ENCODE measurements at regions not wholly inside any gene's neighbourhood (a gene's known extent, or its start where the extent isn't known, plus 50 kb on each side); places are given as distances from the start of the nearest gene placed in this dataset.
A peak's percentile ranks its signal among the peaks of the same experiment; 100 is the strongest.
"Not testable (repeated sequence)": the region's sequence is repeated elsewhere in the genome, so short reads cannot be mapped to it uniquely, and the experiment has no call there.

- FAIRE-seq, result no peak
These were observed 161.1 kb upstream of the TBL1XR1 start for GRCh38 chr3:177358091-177358976.

GRCh38 chr3:177358977-177359592 lies 161.8 kb upstream of the TBL1XR1 start:
- FAIRE-seq, result no peak

GRCh38 chr3:177359593-177360357 lies 162.5 kb upstream of the TBL1XR1 start:
- FAIRE-seq, result peak; percentile 15

- no peak for FAIRE-seq
These were observed 164.0 kb upstream of the TBL1XR1 start for GRCh38 chr3:177361081-177361938.

GRCh38 chr3:177362626-177363025 lies 165.3 kb upstream of the TBL1XR1 start:
- FAIRE-seq, result no peak

- FAIRE-seq, result no peak
These were observed 167.0 kb upstream of the TBL1XR1 start for GRCh38 chr3:177364236-177364635.

GRCh38 chr3:177365294-177365693 lies 168.0 kb upstream of the TBL1XR1 start:
- FAIRE-seq, result not testable (repeated sequence)

- no peak for FAIRE-seq
These were observed 170.5 kb upstream of the TBL1XR1 start for GRCh38 chr3:177367788-177368187.

GRCh38 chr3:177370246-177370822 lies 173.1 kb upstream of the TBL1XR1 start:
- FAIRE-seq, result no peak

- FAIRE-seq, result no peak
These were observed 173.9 kb upstream of the TBL1XR1 start for GRCh38 chr3:177371146-177371545.

GRCh38 chr3:177371888-177372287 lies 174.6 kb upstream of the TBL1XR1 start:
- FAIRE-seq, result no peak

GRCh38 chr3:177374323-177374722 lies 177.0 kb upstream of the TBL1XR1 start:
- no peak for FAIRE-seq

GRCh38 chr3:177375316-177375715 lies 178.0 kb upstream of the TBL1XR1 start:
- FAIRE-seq, result no peak

- no peak for FAIRE-seq
These were observed 179.9 kb upstream of the TBL1XR1 start for GRCh38 chr3:177377166-177377565.

GRCh38 chr3:177378168-177378567 lies 180.9 kb upstream of the TBL1XR1 start:
- no peak for FAIRE-seq

- no peak for FAIRE-seq
These were observed 181.8 kb upstream of the TBL1XR1 start for GRCh38 chr3:177379045-177379444.

- FAIRE-seq, result no peak
These were observed 183.8 kb upstream of the TBL1XR1 start for GRCh38 chr3:177381070-177381469.

- no peak for FAIRE-seq
These were observed 185.7 kb upstream of the TBL1XR1 start for GRCh38 chr3:177382944-177383343.

GRCh38 chr3:177385186-177385585 lies 187.9 kb upstream of the TBL1XR1 start:
- FAIRE-seq, result no peak

- FAIRE-seq, result no peak
These were observed 188.6 kb upstream of the TBL1XR1 start for GRCh38 chr3:177385831-177386301.

- FAIRE-seq, result no peak
These were observed 190.9 kb upstream of the TBL1XR1 start for GRCh38 chr3:177388209-177388608.

All from endometrium (tissue), 2 donors.